GM12873 (cell line): ENCODE measurements at regions not wholly inside any gene's neighbourhood (a gene's known extent, or its start where the extent isn't known, plus 50 kb on each side); places are given as distances from the start of the nearest gene placed in this dataset.

Source experiments
- TF ChIP-seq, protein P1 (sequence below): IDR thresholded peaks from 2 replicates; pipeline ENCODE4 v1.5.1; 2012; ENCODE audit warnings: low read depth, mild to moderate bottlenecking, moderate library complexity, low read length, control low read depth; ENCODE audit not compliant: insufficient read depth; ENCODE audit errors: missing control alignments

DNA sequence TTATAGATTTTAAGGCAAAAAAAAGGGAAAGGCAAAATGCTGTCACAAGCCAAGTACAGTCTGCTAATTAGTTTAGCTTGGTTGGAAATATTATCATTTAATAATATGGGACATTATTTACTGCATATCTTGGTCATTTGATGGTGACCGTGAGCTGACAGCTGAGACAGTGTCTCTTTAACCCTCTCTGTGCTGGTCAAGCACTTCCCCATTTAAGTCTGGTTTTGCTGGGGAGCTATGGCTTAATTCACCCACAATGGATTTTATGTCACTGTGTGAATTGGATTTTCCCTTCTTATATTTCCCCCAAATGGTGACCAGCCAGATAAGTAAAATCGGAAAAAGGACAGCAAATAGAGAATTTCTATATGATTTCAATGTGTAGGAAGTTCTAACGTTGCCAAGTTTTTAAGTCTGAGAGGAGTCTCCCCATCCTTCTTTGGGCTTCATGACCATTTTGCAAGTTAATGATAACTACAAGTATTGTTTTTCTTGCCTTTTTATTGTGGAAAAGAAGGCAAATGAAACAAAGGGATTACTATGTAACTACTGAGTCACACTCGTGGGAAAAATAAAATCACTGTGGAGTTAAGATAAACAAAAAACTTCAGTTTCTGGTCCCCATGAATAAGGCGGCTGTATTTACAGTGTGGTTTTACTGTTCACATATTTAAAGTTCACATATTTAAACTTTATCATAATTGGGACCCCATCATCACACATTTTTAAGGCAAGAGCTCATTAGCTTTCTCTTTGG is 373.5 kb downstream of the NR2F2 start:
- TF ChIP-seq, protein P1, sequence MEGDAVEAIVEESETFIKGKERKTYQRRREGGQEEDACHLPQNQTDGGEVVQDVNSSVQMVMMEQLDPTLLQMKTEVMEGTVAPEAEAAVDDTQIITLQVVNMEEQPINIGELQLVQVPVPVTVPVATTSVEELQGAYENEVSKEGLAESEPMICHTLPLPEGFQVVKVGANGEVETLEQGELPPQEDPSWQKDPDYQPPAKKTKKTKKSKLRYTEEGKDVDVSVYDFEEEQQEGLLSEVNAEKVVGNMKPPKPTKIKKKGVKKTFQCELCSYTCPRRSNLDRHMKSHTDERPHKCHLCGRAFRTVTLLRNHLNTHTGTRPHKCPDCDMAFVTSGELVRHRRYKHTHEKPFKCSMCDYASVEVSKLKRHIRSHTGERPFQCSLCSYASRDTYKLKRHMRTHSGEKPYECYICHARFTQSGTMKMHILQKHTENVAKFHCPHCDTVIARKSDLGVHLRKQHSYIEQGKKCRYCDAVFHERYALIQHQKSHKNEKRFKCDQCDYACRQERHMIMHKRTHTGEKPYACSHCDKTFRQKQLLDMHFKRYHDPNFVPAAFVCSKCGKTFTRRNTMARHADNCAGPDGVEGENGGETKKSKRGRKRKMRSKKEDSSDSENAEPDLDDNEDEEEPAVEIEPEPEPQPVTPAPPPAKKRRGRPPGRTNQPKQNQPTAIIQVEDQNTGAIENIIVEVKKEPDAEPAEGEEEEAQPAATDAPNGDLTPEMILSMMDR: no peak

DNA sequence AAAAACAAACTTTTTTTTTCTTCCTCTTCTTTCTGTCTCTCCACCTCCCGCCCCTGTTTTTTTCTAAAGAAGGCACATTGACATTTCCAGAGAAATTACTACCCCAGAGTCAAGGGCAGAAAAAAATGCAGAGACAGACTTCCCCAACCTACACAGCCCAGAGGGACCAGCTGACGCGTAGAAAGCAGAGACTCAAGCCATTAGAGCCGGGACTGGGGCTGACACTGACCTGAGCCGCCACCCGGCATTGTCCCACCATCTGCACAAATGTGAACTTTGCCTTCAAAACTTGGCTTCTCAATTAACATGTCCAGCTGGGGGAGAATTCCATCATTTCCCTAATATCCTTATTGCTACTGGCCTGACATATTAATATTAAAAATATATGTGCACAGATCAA is 385.6 kb downstream of the NR2F2 start:
- TF ChIP-seq, protein P1: no peak

- TF ChIP-seq, protein P1: no peak
Measured at GRCh38 chr15:96716478-96716877, 386.0 kb downstream of the NR2F2 start.

DNA sequence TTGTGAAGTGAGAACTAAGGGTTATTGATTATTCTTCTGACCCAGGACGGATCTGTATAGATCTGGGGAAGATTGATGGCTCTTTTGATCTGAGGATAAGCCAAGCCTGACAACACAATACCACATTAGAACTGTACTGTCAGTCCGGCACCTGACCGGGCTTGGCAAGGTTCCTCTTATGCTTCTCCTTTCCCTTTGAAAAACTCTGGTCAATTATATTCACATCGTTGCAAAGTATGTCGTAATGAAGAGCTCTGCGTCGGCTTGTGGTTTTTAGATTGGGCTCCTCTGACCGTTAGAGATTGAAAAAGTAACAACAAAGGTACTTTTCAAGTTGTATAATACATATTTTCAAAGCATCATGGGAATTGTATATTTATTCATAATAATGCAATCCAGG is 389.8 kb downstream of the NR2F2 start:
- TF ChIP-seq, protein P1: no peak

DNA sequence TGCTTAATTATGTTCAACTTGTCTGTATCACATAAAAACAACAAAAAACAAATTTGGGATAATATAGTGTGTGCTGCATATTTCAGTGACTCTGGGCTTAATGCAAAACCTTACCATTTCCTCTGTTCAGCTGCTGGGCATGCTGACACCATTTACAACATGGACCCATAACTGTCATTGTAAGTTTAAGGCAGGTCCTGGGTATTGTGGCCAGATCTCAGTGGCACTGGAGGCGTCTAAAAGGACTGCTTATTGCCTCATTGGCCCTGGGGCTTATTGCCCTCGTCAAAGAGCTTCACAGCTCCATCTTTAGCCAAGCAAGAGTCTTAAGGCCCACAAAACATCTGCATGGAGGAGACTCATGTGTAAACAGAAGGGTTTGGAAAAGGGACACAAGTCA is 390.2 kb downstream of the NR2F2 start:
- TF ChIP-seq, protein P1: no peak

GRCh38 chr15:96728591-96728990 is 398.1 kb downstream of the NR2F2 start:
- TF ChIP-seq, protein P1: no peak

- TF ChIP-seq, protein P1: no peak
Measured at GRCh38 chr15:96732704-96733103, 402.2 kb downstream of the NR2F2 start.
